Smooth muscle cell (in vitro differentiated cells): ENCODE measurements at regions not wholly inside any gene's neighbourhood (a gene's known extent, or its start where the extent isn't known, plus 50 kb on each side); places are given as distances from the start of the nearest gene placed in this dataset.

ENCODE experiments used
- DNase-seq: peaks from one replicate; lab custom pipeline; 2025; ENCODE audit not compliant: unreplicated experiment; lab: John Stamatoyannopoulos, UW
- H2AFZ ChIP-seq: fragments of 200-600 bp; sonication (generic); 2 replicates; pipeline ENCODE4 v1.6.0; 2016; ENCODE audit warnings: antibody characterized with exemption, low read depth, mild to moderate bottlenecking
- H3F3A ChIP-seq: fragments of 200-600 bp; sonication (generic); 2 replicates; pipeline ENCODE4 v1.6.0; 2017; ENCODE audit warnings: antibody characterized with exemption, low read depth
- H3K27ac ChIP-seq: fragments of 200-600 bp; sonication (generic); 2 replicates; pipeline ENCODE4 v1.5.1; 2016; ENCODE audit warnings: low read depth, mild to moderate bottlenecking
- H3K27me3 ChIP-seq: fragments of 200-600 bp; sonication (generic); 2 replicates; pipeline ENCODE4 v1.6.1; 2016; ENCODE audit warnings: low read depth, mild to moderate bottlenecking
- H3K36me3 ChIP-seq: fragments of 200-600 bp; sonication (generic); 2 replicates; pipeline ENCODE4 v1.5.1; 2016; ENCODE audit warnings: low read depth
- H3K4me1 ChIP-seq: fragments of 200-600 bp; sonication (generic); 2 replicates; pipeline ENCODE4 v1.5.1; 2016; ENCODE audit warnings: low read depth
- H3K4me2 ChIP-seq: fragments of 200-600 bp; sonication (generic); 2 replicates; pipeline ENCODE4 v1.6.0; 2016; ENCODE audit warnings: mild to moderate bottlenecking
- H3K4me3 ChIP-seq: fragments of 200-600 bp; sonication (generic); 2 replicates; pipeline ENCODE4 v1.5.1; 2016; ENCODE audit warnings: mild to moderate bottlenecking
- H3K79me2 ChIP-seq: fragments of 200-600 bp; sonication (generic); 2 replicates; pipeline ENCODE4 v1.6.0; 2016; ENCODE audit warnings: low read depth, mild to moderate bottlenecking
- H3K9ac ChIP-seq: fragments of 200-600 bp; sonication (generic); 2 replicates; pipeline ENCODE4 v1.6.0; 2016; ENCODE audit warnings: low read depth
- H3K9me3 ChIP-seq: fragments of 200-600 bp; sonication (generic); replicated peaks from 2 replicates; pipeline ENCODE4 v1.5.1; 2016; ENCODE audit warnings: low read depth
- H4K20me1 ChIP-seq: fragments of 200-600 bp; sonication (generic); 2 replicates; pipeline ENCODE4 v1.6.0; 2016; ENCODE audit warnings: low read depth
- CTCF ChIP-seq: fragments of 200-600 bp; sonication (generic); IDR thresholded peaks from 2 replicates; pipeline ENCODE4 v1.5.1; 2017; ENCODE audit warnings: borderline replicate concordance, mild to moderate bottlenecking, antibody characterized with exemption; ENCODE audit not compliant: insufficient read depth, poor library complexity, severe bottlenecking
- WGBS: methylation state at CpG from one replicate; pipeline ENCODE4 v1.1.7; 2016; ENCODE audit warnings: low lambda C conversion rate; 5-methylcytosine and 5-hydroxymethylcytosine counted together

- Histone ChIP-seq H3K9me3 (no peaks in the 10 kb centered on the region), H3K4me3 (no peak overlapping the region), H3K27ac (no peak overlapping the region), H3F3A (no peaks in the 10 kb centered on the region), H4K20me1 (no peaks in the 10 kb centered on the region), H3K36me3 (no peaks in the 10 kb centered on the region), H2AFZ (no peak overlapping the region), H3K9ac (no peak overlapping the region), H3K27me3 (no peaks in the 10 kb centered on the region), H3K4me1 (no peaks in the 10 kb centered on the region), H3K4me2 (no peak overlapping the region), H3K79me2 (no peaks in the 10 kb centered on the region)
- DNase-seq, result no peak
- TF ChIP-seq CTCF, result no peak
- 92% methylated on average over 4 of the region's 4 CpGs for WGBS
Observed at GRCh38 chr20:4476903-4477500, 209.3 kb upstream of the PRNP start.

- no peaks in the 10 kb centered on the region for H3K4me1 ChIP-seq
- no peaks in the 10 kb centered on the region for H3K36me3 ChIP-seq
- H3K79me2 ChIP-seq, result no peaks in the 10 kb centered on the region
- no peaks in the 10 kb centered on the region for H3K9me3 ChIP-seq
- no peak for DNase-seq
- no peak overlapping the region for H3K4me3 ChIP-seq
- no peak overlapping the region for H2AFZ ChIP-seq
- no peak overlapping the region for H3K27ac ChIP-seq
- no peak overlapping the region for H3K4me2 ChIP-seq
- TF ChIP-seq CTCF, result no peak
- H4K20me1 ChIP-seq, result no peaks in the 10 kb centered on the region
- WGBS, result 90% methylated on average over 2 of the region's 2 CpGs
- no peak overlapping the region for H3K9ac ChIP-seq
- no peaks in the 10 kb centered on the region for H3F3A ChIP-seq
- no peaks in the 10 kb centered on the region for H3K27me3 ChIP-seq
Observed at GRCh38 chr20:4472906-4473305, 213.3 kb upstream of the PRNP start.

GRCh38 chr20:4471221-4471620 lies 215.0 kb upstream of the PRNP start:
- Histone ChIP-seq H3K9ac (no peak overlapping the region), H4K20me1 (no peaks in the 10 kb centered on the region), H3K79me2 (no peaks in the 10 kb centered on the region), H3K4me1 (no peaks in the 10 kb centered on the region), H3K27me3 (no peaks in the 10 kb centered on the region), H3K27ac (no peak overlapping the region), H3K36me3 (no peaks in the 10 kb centered on the region), H3K4me3 (no peak overlapping the region), H3K9me3 (no peaks in the 10 kb centered on the region), H3K4me2 (no peak overlapping the region), H2AFZ (no peak overlapping the region), H3F3A (no peaks in the 10 kb centered on the region)
- 87% methylated on average over 4 of the region's 4 CpGs for WGBS
- TF ChIP-seq CTCF, result no peak
- DNase-seq, result no peak

GRCh38 chr20:4470375-4470774 lies 215.9 kb upstream of the PRNP start:
- WGBS, result 34% methylated on average over 3 of the region's 3 CpGs
- Histone ChIP-seq H3F3A (no peaks in the 10 kb centered on the region), H3K4me3 (no peak overlapping the region), H3K4me1 (no peaks in the 10 kb centered on the region), H3K27me3 (no peaks in the 10 kb centered on the region), H3K9ac (no peak overlapping the region), H3K4me2 (peak overlapping the region; percentile 41), H4K20me1 (no peaks in the 10 kb centered on the region), H3K9me3 (no peaks in the 10 kb centered on the region), H2AFZ (no peak overlapping the region), H3K36me3 (no peaks in the 10 kb centered on the region), H3K27ac (no peak overlapping the region), H3K79me2 (no peaks in the 10 kb centered on the region)
- no peak for DNase-seq
- TF ChIP-seq CTCF, result no peak
